Activated T-cell treated with anti-CD3 and anti-CD28 coated beads, Interleukin-2, amount 50 U/mL, for 72 hours (primary cell): ENCODE measurements at regions not wholly inside any gene's neighbourhood (a gene's known extent, or its start where the extent isn't known, plus 50 kb on each side); places are given as distances from the start of the nearest gene placed in this dataset.

Experiments used
- ATAC-seq, 2 donors: fragments of 150-1000 bp; cut with Tn5 transposase; replicated peaks in 1 of 2; 2 replicates each; pipeline ENCODE4 v1.10.0; 2021; ENCODE audit warnings: moderate library complexity in 2 of 2, mild to moderate bottlenecking in 1 of 2
- DNase-seq, 2 donors: peaks; one replicate each; pipeline ENCODE4 v3.0.0; 2021 to 2022; ENCODE audit warnings: mixed read lengths in 1 of 2
- H3K27ac Mint-ChIP-seq: one replicate; pipeline ENCODE4 v1.8.0; 2022; ENCODE audit warnings: mild to moderate bottlenecking, moderate library complexity, mixed read lengths
- H3K27me3 Mint-ChIP-seq: one replicate; pipeline ENCODE4 v1.8.0; 2022; ENCODE audit warnings: low read depth, mixed read lengths
- H3K36me3 Mint-ChIP-seq, 2 donors: one replicate each; pipeline ENCODE4 v1.8.0; 2022; ENCODE audit warnings: mixed read lengths in 2 of 2, mild to moderate bottlenecking in 1 of 2; ENCODE audit not compliant: insufficient read depth in 2 of 2
- H3K4me1 Mint-ChIP-seq: one replicate; pipeline ENCODE4 v1.8.0; 2022; ENCODE audit warnings: low read depth, mixed read lengths
- H3K4me3 Mint-ChIP-seq, 2 donors: one replicate each; pipeline ENCODE4 v1.8.0; 2022; ENCODE audit warnings: mild to moderate bottlenecking in 2 of 2, mixed read lengths in 2 of 2, moderate library complexity in 2 of 2
- H3K9me3 Mint-ChIP-seq, 2 donors: one replicate each; pipeline ENCODE4 v1.8.0; 2022; ENCODE audit warnings: mixed read lengths in 2 of 2

DNA sequence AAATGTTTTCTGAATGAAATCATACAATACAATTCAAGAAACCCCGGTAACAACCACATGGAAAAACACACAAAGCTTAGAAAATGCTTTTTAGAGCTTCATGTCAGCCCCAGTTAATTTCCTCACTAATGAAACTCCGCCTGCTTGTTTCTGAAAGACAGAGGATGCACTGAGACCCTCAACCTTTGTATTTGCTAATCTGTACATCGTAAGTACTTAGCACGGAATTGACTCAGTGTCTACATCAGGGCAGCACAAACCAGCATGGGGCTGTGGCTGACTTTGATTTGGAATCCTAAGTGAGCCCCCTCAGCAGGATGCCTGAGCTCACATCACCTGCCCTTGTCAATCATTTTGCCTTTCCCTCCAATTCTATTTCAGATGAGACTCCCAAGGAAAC lies 499.1 kb upstream of the MPDZ start:
- Mint-ChIP-seq H3K36me3 (no peaks in the 10 kb centered on the region), H3K27ac (no peak overlapping the region), H3K9me3 (peaks cover 2% of the 10 kb centered on the region in 2 donors), H3K27me3 (no peaks in the 10 kb centered on the region), H3K4me1 (no peaks in the 10 kb centered on the region), H3K4me3 (no peak overlapping the region)
- DNase-seq, result no peak
- no peak for ATAC-seq

DNA sequence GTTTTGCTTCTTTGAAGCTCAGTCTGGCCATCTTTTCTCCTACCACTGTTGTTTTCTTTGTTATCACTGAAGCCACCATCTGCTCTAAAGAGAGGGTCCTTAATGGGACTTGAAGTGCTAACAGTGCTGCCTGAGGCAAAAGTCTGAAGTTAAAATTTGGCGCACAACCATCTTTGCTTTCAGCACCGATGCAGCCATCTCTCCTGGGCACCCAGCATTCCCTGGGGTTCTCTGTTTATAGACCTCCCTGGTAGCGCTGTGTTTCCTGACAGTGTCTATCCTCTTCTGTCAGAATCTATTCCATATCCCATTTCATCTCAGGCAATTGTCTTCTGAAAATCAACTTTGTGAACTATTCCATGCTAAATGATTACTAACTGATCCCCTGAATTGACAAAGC lies 491.5 kb upstream of the MPDZ start:
- H3K9me3 Mint-ChIP-seq, result peaks cover 4 to 5% of the 10 kb centered on the region in 2 donors
- H3K27me3 Mint-ChIP-seq, result no peaks in the 10 kb centered on the region
- H3K27ac Mint-ChIP-seq, result no peak overlapping the region
- no peaks in the 10 kb centered on the region for H3K4me1 Mint-ChIP-seq
- H3K36me3 Mint-ChIP-seq, result no peaks in the 10 kb centered on the region
- no peak for DNase-seq
- H3K4me3 Mint-ChIP-seq, result no peak overlapping the region
- no peak for ATAC-seq

DNA sequence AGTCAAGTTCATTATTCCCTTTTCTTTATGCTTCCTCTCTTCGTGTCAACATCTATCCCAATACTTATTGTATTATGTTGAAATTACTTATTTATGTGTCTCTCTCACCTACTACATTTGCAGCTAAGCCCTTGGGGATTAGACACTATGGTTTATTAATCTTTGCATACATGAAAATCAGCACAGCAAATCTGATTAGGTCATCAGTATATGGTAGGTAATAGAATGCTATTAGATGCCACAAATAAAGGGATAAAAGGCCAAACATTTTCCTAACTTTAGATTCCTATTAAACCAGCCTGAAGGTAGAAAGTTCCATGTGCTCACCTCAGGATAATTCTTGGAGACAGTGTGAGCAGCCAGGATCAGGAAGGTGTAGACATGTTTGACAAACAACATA lies 490.1 kb upstream of the MPDZ start:
- H3K27me3 Mint-ChIP-seq, result no peaks in the 10 kb centered on the region

DNA sequence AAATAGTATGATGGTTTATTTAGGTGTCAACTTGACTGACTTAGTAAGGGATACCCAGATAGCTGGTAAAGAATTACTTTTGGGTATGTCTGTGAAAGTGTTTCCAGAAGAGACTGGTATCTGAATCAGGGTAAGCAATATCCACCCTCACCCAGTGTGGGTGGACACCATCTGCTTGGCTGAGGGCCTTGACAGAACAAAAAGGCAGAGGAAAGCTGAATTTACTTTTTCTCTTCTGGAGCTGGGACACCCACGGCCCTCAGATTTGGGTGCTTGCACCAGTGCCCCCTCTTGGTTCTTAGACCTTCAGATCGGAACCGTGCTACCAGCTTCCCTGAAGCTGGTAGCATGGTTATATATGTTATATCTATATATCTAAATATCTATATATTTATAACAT lies 489.5 kb upstream of the MPDZ start:
- no peak overlapping the region for H3K27ac Mint-ChIP-seq
- peaks cover 5 to 6% of the 10 kb centered on the region in 2 donors for H3K9me3 Mint-ChIP-seq
- no peaks in the 10 kb centered on the region for H3K4me1 Mint-ChIP-seq
- H3K36me3 Mint-ChIP-seq, result no peaks in the 10 kb centered on the region
- H3K4me3 Mint-ChIP-seq, result no peak overlapping the region
- H3K27me3 Mint-ChIP-seq, result no peaks in the 10 kb centered on the region
- no peak for DNase-seq
- ATAC-seq, result no peak

More for the DNA sequence above, 490.1 kb upstream of the MPDZ start:
- ATAC-seq, result no peak
- no peaks in the 10 kb centered on the region for H3K4me1 Mint-ChIP-seq
- H3K36me3 Mint-ChIP-seq, result no peaks in the 10 kb centered on the region
- H3K4me3 Mint-ChIP-seq, result no peak overlapping the region
- peaks cover 5 to 6% of the 10 kb centered on the region in 2 donors for H3K9me3 Mint-ChIP-seq
- no peak overlapping the region for H3K27ac Mint-ChIP-seq
- DNase-seq, result no peak

DNA sequence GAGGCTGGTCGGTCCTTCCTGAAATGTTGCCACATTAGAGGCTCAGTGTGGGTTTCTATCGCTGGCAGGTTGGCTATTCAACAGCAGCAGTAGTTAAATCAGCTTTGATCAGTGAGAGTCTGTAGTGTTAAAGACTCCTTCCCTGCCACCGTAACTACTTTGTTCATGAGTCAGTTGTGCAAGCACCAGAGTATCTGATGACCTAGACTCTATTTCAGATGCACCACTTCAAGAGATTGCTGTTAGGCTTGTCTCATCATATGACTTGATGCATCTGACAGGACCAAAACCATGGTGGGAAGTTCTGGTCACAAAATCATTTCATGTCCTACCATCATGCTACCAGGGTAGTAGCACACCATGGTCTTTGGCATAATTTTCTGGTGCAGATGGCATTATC lies 482.7 kb upstream of the MPDZ start:
- no peak overlapping the region for H3K4me3 Mint-ChIP-seq
- no peaks in the 10 kb centered on the region for H3K27me3 Mint-ChIP-seq
- no peak overlapping the region for H3K27ac Mint-ChIP-seq
- ATAC-seq (no peak), DNase-seq (no peak)
- H3K9me3 Mint-ChIP-seq, result peaks cover 1 to 7% of the 10 kb centered on the region in 2 donors
- H3K4me1 Mint-ChIP-seq, result no peaks in the 10 kb centered on the region
- peaks cover 0 to 1% of the 10 kb centered on the region in 2 donors for H3K36me3 Mint-ChIP-seq

DNA sequence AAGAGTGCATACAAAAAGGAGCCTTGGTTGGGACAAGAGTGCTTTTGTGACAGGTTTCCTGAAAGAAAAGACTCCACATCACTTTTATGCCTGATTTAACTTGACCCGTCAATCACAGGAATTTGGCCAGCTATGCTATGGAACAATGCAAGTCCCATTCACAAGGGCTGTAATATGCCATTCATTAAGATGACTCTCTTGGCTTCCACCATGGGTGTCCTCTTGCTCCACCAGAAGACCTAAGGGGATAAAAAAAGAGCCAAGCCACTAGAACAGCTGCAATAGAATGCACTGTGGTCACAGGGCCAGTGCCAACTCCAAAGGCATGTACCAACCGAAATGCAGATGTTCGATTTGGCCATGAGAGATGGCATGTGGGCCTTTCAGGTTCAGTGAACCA lies 480.1 kb upstream of the MPDZ start:
- no peak overlapping the region for H3K27ac Mint-ChIP-seq
- DNase-seq (no peak), ATAC-seq (no peak)
- peaks cover 0 to 1% of the 10 kb centered on the region in 2 donors for H3K36me3 Mint-ChIP-seq
- no peaks in the 10 kb centered on the region for H3K27me3 Mint-ChIP-seq
- peaks cover 2 to 5% of the 10 kb centered on the region in 2 donors for H3K9me3 Mint-ChIP-seq
- H3K4me3 Mint-ChIP-seq, result no peak overlapping the region
- no peaks in the 10 kb centered on the region for H3K4me1 Mint-ChIP-seq

DNA sequence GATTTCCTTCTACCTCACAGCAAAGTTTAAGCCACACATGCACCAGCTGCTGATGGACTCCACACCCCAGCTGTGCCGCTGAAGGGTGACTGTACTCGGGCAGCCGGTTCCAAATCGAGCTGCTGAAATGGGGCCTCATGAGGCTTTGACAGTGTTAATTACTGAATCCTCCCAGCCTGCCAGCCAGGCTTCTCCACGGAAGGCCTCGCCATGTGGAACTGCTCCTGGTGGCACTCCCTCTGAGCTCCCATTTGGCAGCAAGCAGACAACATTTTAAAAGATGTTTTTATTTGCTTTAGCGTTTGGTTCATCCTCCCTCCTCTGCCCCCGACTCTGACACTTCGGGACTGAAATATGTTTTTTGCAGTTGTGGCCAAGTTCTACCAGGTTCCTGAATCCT lies 479.4 kb upstream of the MPDZ start:
- H3K27ac Mint-ChIP-seq, result no peak overlapping the region
- DNase-seq (no peak), ATAC-seq (no peak)
- H3K4me3 Mint-ChIP-seq, result no peak overlapping the region
- no peaks in the 10 kb centered on the region for H3K4me1 Mint-ChIP-seq
- peaks cover 0 to 1% of the 10 kb centered on the region in 2 donors for H3K36me3 Mint-ChIP-seq
- no peaks in the 10 kb centered on the region for H3K27me3 Mint-ChIP-seq
- peaks cover 2 to 5% of the 10 kb centered on the region in 2 donors for H3K9me3 Mint-ChIP-seq

DNA sequence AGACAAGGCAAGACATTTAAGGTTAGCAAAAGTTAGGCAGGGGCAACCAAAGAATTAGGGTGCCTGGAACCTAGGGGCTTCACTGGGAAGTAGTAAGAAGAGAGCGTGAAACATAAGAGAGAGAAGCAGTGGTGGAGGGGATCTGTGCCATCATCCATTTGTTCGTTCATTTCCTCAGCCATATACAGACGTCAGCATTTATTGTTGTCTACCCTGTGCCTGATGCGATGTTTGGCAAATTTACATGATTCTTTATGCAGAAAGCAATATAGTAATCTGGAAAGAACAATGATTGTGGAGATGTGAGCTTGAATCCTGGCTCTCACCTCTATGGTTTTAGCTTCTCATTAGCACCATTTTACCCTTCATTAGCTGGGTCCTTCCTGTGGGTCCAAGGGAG lies 477.5 kb upstream of the MPDZ start:
- Mint-ChIP-seq H3K4me3 (no peak overlapping the region), H3K36me3 (peaks cover 0 to 1% of the 10 kb centered on the region in 2 donors), H3K27ac (no peak overlapping the region), H3K9me3 (peaks cover 2 to 5% of the 10 kb centered on the region in 2 donors), H3K27me3 (no peaks in the 10 kb centered on the region), H3K4me1 (no peaks in the 10 kb centered on the region)
- ATAC-seq, result no peak
- no peak for DNase-seq

DNA sequence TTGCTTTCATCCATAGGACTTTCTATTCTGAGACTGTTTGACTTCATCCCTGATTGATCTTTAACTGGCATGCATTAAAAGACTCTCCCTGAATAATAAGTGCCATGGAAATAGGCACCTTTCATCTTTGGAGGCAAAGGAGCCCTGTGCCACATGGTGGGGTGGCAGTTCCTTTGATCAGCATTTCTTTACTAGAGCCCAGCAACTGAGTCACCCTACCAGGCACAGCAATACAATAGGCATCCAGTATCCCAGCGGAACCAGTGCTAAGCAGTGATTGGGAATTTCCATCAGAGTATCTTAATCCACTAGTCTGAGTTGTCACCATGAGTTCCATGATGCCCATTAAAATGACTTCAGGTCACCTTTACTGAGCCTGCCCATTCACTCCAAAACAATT lies 476.1 kb upstream of the MPDZ start:
- H3K27ac Mint-ChIP-seq, result no peak overlapping the region
- no peaks in the 10 kb centered on the region for H3K27me3 Mint-ChIP-seq
- no peaks in the 10 kb centered on the region for H3K36me3 Mint-ChIP-seq
- no peak overlapping the region for H3K4me3 Mint-ChIP-seq
- DNase-seq, result no peak
- H3K9me3 Mint-ChIP-seq, result peaks cover 1 to 5% of the 10 kb centered on the region in 2 donors
- no peaks in the 10 kb centered on the region for H3K4me1 Mint-ChIP-seq
- ATAC-seq, result no peak

DNA sequence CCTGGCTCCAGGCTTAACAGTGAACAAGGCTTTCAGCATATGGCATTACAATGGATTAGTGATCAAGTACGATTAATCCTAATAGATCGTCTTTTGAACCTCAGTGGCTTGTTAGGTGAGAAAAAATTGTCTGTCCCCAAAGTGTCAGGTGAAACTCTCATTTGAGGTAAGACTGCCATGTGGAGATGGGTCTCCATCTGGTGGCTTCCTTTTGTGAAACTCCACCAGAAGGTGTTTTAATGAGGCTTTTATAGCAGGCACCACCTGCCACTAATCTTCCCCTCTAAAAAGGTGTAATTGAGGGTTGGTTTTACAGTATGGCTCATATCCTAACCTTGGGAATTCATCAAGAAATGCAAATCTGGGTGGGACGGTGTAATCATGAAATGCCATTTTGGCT lies 471.1 kb upstream of the MPDZ start:
- Mint-ChIP-seq H3K27ac (no peak overlapping the region), H3K4me3 (no peak overlapping the region), H3K9me3 (peaks cover 2 to 9% of the 10 kb centered on the region in 2 donors), H3K36me3 (no peaks in the 10 kb centered on the region), H3K4me1 (no peaks in the 10 kb centered on the region), H3K27me3 (no peaks in the 10 kb centered on the region)
- no peak for DNase-seq
- ATAC-seq, result no peak

DNA sequence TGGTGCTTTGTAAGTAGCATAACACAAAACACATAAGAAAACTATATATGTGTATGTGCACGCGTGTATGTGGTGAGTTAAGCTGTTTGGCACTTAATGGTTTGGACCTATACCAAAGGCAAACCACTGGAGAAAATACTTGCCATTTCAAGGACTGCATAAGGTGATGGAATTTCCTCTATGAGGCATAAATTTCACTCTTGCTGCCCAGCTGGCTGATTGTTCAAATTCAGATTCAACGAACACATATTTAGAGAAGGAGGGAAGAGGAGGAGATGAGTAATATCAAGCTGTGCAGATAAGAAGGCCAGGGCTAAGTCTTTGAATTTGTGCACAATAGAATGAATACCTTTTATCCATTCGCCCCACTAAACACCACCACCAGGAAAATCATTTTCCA lies 470.6 kb upstream of the MPDZ start:
- Mint-ChIP-seq H3K27ac (no peak overlapping the region), H3K27me3 (no peaks in the 10 kb centered on the region), H3K9me3 (peaks cover 2 to 7% of the 10 kb centered on the region in 2 donors), H3K36me3 (no peaks in the 10 kb centered on the region), H3K4me1 (no peaks in the 10 kb centered on the region), H3K4me3 (no peak overlapping the region)
- DNase-seq, result no peak
- no peak for ATAC-seq

DNA sequence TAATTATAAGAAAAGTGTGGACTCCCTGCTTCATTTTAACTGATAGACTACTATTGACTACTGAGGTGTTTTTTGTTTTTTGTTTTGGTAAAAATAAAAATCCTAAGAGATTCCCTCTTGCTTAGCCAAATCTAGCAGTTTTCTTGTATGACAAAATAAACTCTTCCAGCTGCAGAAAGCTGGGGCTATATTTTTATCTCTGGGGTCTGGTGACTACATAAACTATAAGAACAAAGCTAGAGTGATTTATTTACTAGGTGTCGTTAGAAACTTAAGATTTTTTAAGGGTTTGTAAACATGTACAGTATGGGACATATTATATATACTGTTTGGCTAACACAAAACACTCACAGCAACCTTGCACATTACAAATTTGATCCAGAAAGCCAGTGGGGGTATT lies 467.4 kb upstream of the MPDZ start:
- H3K4me3 Mint-ChIP-seq, result no peak overlapping the region
- no peak for ATAC-seq
- H3K27ac Mint-ChIP-seq, result no peak overlapping the region
- H3K9me3 Mint-ChIP-seq, result peaks cover 2 to 7% of the 10 kb centered on the region in 2 donors
- H3K27me3 Mint-ChIP-seq, result no peaks in the 10 kb centered on the region
- DNase-seq, result no peak
- no peaks in the 10 kb centered on the region for H3K36me3 Mint-ChIP-seq
- no peaks in the 10 kb centered on the region for H3K4me1 Mint-ChIP-seq

DNA sequence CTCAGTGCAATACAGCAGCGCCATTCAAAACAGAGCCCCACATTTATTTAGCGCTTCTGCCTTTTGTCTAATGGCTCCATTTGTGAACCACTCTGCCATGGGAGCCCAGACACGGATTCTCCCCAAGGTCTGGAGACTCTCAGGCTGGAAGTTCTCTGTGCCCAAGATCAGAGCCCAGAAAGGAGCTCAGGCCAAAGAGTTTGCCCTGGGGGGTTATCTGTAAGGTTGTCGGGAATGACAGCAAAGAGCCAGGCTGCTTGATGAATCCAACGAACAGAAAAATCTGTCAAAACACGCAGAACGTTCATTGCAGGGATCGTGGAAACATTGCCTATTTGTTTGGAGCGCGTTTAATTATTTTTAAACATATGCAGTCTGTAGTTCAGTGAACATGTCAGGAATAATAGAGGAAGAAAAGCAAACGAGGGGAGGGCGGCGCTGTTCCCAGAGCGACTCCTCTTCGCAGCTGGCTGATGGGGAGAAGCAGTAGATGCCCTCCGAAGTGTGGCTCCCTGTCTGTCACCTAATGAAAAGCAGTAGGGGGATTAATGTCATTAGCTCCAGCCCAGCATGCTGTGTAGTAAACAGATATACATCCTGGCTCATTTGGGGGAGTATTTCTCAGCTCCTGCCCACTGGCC lies 464.9 kb upstream of the MPDZ start:
- Mint-ChIP-seq H3K27me3 (no peaks in the 10 kb centered on the region), H3K36me3 (peaks cover 0 to under 1% of the 10 kb centered on the region in 2 donors), H3K4me3 (no peak overlapping the region), H3K27ac (no peak overlapping the region), H3K9me3 (peaks cover 4 to 6% of the 10 kb centered on the region in 2 donors), H3K4me1 (no peaks in the 10 kb centered on the region)
- no peak for DNase-seq
- ATAC-seq, result no peak

DNA sequence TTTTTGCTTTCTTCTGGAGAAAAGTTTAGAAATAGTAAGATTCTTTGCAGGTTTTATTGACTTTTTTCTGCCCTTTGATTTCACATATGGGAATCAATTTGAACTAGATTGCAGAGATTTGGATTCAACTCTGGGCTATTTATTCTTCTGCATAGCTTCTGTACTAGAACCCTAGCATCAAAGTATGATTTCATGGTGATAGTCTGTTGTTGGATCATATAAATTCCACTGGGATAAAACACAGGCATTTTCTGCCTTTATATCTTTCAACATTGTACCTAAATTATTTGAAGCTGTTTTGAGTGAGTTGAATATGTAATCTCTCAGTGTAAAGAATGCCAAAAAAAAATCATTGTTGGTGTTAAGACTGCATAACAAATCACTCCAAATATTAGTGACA lies 458.4 kb upstream of the MPDZ start:
- Mint-ChIP-seq H3K36me3 (peaks cover 0 to 3% of the 10 kb centered on the region in 2 donors), H3K9me3 (peaks cover 3 to 7% of the 10 kb centered on the region in 2 donors), H3K4me1 (no peaks in the 10 kb centered on the region), H3K27ac (no peak overlapping the region), H3K27me3 (no peaks in the 10 kb centered on the region), H3K4me3 (no peak overlapping the region)
- no peak for ATAC-seq
- no peak for DNase-seq
